ENCODE measurements at regions not wholly inside any gene's neighbourhood (a gene's known extent, or its start where the extent isn't known, plus 50 kb on each side); places are given as distances from the start of the nearest gene placed in this dataset.

DNA sequence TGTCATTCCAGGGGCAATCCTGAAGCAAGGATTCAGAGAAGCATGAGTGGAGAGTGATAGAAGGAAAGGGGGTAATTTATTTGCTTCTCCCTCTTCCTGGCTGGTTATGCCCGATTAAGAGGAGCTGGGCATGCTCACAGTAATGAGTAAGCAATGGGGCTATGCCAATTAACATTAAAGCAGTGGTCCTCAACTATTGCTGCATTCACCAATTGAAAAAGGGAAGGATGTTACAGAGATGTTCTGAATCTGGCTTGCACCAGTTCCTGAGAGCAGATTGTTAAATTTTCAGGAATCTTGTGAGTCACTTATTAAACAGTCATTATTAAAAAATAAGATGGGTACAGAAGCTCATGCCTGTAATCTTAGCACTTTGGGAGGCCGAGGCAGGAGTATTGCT is 85.9 kb upstream of the ZBTB20 start:
- no peak for TF ChIP-seq POLR2A (IDR thresholded peaks at IDR 0.05)
- TF ChIP-seq, protein P1, sequence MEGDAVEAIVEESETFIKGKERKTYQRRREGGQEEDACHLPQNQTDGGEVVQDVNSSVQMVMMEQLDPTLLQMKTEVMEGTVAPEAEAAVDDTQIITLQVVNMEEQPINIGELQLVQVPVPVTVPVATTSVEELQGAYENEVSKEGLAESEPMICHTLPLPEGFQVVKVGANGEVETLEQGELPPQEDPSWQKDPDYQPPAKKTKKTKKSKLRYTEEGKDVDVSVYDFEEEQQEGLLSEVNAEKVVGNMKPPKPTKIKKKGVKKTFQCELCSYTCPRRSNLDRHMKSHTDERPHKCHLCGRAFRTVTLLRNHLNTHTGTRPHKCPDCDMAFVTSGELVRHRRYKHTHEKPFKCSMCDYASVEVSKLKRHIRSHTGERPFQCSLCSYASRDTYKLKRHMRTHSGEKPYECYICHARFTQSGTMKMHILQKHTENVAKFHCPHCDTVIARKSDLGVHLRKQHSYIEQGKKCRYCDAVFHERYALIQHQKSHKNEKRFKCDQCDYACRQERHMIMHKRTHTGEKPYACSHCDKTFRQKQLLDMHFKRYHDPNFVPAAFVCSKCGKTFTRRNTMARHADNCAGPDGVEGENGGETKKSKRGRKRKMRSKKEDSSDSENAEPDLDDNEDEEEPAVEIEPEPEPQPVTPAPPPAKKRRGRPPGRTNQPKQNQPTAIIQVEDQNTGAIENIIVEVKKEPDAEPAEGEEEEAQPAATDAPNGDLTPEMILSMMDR (IDR thresholded peaks at IDR 0.05), result no peak
